ENCODE measurements at regions not wholly inside any gene's neighbourhood (a gene's known extent, or its start where the extent isn't known, plus 50 kb on each side); places are given as distances from the start of the nearest gene placed in this dataset.

DNA sequence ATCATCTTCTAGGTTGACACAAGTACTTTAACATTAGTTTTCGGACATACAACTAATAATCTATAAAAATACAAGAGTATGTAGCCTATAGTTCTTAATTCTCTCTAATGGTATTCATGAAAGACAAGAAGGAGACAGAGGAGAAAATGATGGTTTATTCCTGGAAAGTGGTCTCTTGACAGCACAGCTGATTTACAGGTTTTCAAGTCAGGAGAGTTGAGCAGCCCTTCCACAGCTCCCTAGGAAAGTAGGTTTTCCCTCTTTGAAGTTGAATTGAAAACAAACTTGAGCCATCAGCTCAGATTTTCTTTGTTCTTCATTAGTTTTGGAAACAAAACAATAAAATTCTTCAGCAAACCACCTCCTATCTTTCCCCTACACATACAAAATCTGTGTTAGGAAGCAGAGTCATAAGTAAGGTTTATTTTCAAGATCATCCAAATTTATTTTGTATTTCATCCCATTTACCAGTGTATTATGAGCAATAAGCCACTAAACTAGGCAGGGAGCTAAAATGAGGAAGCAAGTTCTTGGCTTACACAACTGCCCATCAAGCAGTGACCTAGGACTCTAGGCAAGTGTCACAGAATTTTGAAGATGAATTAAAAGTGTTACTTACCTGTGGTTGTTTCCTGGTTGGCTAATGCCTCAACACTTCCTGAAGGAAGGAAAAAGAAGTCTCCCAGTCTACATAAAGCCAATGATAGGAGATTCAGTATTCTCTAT is 357.0 kb downstream of the BCAT1 start:
- H3K4me3 ChIP-seq (ENCODE audit: low read length), result no peak overlapping the region
- TF ChIP-seq, protein P1, sequence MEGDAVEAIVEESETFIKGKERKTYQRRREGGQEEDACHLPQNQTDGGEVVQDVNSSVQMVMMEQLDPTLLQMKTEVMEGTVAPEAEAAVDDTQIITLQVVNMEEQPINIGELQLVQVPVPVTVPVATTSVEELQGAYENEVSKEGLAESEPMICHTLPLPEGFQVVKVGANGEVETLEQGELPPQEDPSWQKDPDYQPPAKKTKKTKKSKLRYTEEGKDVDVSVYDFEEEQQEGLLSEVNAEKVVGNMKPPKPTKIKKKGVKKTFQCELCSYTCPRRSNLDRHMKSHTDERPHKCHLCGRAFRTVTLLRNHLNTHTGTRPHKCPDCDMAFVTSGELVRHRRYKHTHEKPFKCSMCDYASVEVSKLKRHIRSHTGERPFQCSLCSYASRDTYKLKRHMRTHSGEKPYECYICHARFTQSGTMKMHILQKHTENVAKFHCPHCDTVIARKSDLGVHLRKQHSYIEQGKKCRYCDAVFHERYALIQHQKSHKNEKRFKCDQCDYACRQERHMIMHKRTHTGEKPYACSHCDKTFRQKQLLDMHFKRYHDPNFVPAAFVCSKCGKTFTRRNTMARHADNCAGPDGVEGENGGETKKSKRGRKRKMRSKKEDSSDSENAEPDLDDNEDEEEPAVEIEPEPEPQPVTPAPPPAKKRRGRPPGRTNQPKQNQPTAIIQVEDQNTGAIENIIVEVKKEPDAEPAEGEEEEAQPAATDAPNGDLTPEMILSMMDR (conservative IDR thresholded peaks at IDR 0.05; ENCODE audit: low read depth, low read length), result no peak
- no peak for DNase-seq (ENCODE audit: low read depth)

DNA sequence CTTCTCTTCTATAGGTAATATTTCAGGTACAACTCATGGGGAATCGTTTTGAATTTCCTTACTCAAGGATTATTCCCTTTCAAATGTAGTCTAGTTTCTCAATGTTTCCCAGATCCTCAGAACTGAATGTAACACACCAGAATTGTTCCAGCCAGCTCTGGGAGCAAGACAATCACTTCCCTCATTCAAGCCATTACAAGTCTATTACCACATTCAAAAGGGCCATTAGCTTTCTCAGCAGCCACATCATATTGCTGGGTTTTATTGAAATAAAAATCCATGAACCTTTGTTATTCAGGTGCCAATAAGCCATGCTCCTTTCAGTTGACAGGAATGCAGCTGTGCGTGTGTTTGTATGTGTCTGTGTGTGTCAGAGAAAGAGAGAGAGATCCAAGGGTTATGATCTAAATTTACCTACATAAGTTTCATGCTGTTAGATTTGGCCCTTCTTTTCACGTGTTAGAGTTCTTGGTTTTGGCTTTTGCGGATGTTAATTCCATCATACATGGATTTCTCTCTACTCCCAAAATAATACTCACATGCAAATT is 357.7 kb downstream of the BCAT1 start:
- TF ChIP-seq, protein P1 (conservative IDR thresholded peaks at IDR 0.05; ENCODE audit: low read depth, low read length), result no peak
- H3K4me3 ChIP-seq (ENCODE audit: low read length), result no peak overlapping the region
- no peak for DNase-seq (ENCODE audit: low read depth)

DNA sequence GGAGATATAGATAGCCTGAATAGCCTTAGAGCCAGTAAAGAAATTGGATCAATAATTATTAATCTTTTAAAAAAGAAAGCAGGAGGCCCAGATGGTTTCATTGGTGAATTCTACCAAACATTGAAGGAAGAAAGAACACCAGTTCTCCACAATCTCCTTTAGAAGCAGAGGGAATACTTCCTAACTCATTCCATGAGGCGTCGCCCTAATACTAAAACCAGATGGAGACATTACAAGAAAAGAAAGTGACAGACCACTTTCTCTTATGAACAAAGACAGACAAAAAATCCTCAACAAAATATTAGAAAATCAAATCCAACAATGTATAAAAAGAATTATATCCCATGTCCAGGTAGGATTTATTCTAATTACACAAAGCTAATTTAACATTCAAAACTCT is 362.6 kb downstream of the BCAT1 start:
- TF ChIP-seq, protein P1 (conservative IDR thresholded peaks at IDR 0.05; ENCODE audit: low read depth, low read length), result no peak
- no peak for DNase-seq (ENCODE audit: low read depth)
- H3K4me3 ChIP-seq (ENCODE audit: low read length), result no peak overlapping the region

DNA sequence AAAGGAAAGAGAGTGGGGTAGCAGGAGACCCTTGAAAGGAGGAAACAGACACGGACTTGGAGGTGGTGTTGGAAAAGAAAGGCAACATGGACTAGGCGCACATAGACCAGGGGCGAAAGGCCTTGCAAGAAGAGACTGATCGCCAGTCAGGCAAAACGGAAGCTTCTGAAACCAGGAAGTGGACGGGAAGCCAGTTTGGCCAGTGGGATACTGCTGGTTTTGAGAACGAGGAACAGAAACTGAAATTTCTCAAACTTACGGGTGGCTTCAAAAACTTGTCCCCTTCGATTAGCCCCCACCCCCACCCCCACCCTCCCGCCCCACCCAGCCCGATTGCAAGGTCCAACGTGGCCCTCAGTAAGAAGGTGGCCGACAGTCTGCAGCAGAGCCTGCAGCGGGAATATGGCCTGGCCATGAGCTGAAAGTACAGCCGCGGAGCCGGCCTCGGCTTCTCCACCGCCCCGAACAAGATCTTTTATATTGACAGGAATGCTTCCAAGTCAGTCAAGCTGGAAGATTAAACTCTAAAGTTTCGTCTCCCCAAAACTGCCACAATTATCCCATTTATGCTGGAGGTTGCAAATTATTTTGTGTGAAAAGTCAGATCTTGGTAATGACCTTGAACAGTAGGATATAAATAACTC is 364.7 kb downstream of the BCAT1 start:
- TF ChIP-seq, protein P1 (conservative IDR thresholded peaks at IDR 0.05; ENCODE audit: low read depth, low read length), result no peak
- no peak overlapping the region for H3K4me3 ChIP-seq (ENCODE audit: low read length)
- DNase-seq (ENCODE audit: low read depth), result no peak

DNA sequence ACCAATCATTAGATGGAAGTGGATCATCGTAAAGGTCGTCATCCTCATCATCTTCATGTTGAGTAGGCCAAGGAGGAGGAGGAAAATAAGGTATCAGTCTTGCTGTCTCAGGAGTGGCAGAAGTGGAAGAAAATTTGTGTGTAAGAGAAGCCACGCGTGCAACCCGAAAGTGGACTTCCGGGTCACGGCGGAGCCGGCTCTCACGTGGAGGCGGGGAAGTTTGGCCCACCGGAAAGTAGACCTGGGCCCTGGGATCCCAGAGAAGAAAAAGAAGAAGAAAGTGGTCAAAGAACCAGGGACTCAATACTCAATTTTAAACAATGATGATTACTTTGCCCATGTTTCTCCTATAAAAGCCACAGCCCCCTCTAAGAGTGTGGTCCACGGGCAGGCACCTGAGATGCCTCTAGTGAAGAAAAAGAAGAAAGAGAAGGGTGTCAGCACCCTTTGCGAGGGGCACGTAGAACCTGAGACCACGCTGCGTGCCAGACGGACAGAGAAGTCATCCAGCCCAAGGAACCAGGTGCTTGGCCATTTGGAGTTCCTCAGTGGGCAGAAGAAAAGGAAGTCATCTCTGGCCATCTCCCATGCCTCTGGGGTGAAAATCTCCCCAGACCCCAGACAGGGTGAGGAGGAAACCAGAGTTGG is 365.8 kb downstream of the BCAT1 start:
- TF ChIP-seq, protein P1 (conservative IDR thresholded peaks at IDR 0.05; ENCODE audit: low read depth, low read length), result no peak
- no peak for DNase-seq (ENCODE audit: low read depth)
- H3K4me3 ChIP-seq (ENCODE audit: low read length), result no peak overlapping the region

DNA sequence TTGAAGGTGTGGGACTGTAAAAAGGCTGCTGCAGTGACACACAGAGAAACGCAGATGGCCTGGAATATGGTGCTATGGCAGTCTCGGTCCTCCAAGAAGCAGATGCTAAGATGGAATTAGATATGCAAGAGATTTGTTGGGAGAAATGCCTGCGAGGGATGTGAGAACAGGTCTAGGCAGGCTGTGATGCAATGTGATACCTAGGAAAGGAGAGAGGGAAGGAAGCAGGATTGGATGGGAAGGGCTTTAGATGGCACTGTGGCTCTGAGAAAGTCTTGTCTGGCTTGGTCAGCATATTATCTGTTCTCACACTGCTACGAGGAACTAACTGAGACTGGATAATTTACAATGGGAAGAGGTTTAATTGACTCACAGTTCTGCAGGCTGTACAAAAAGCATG is 374.4 kb downstream of the BCAT1 start:
- H3K4me3 ChIP-seq (ENCODE audit: low read length), result no peak overlapping the region
- TF ChIP-seq, protein P1 (conservative IDR thresholded peaks at IDR 0.05; ENCODE audit: low read depth, low read length), result no peak
- DNase-seq (ENCODE audit: low read depth), result no peak
